AG04450 (cell line): ENCODE measurements at regions not wholly inside any gene's neighbourhood (a gene's known extent, or its start where the extent isn't known, plus 50 kb on each side); places are given as distances from the start of the nearest gene placed in this dataset.
"Not testable (repeated sequence)": the region's sequence is repeated elsewhere in the genome, so short reads cannot be mapped to it uniquely, and the experiment has no call there.

Source experiments
- CTCF ChIA-PET: fragments of 300-600, 350-600 bp; formaldehyde crosslinking; extraction: SDS; loops from one replicate; lab custom pipeline; 2022; ENCODE audit warnings: antibody characterized with exemption, inconsistent platforms; lab: Charles Lee
- POLR2A ChIA-PET: fragments of 350-600 bp; formaldehyde crosslinking; extraction: SDS; loops from one replicate; lab custom pipeline; 2021; ENCODE audit warnings: antibody characterized with exemption, inconsistent platforms; lab: Yijun Ruan, JAX
- DNase-seq: peaks from one replicate; pipeline ENCODE4 v3.0.0-alpha.2; 2011; ENCODE audit warnings: low read depth, low spot score
- H3K27ac ChIP-seq: one replicate; pipeline ENCODE4 v1.5.1; 2012; ENCODE audit warnings: low read depth, low read length, control low read depth
- H3K27me3 ChIP-seq: one replicate; pipeline ENCODE4 v1.6.0; 2012; ENCODE audit warnings: low read length; ENCODE audit not compliant: control insufficient read depth, insufficient read depth
- H3K4me3 ChIP-seq: 2 replicates; pipeline ENCODE4 v1.5.1; 2011; ENCODE audit warnings: mild to moderate bottlenecking, low read depth, low read length, control low read depth
- H3K9me3 ChIP-seq: 2 replicates; pipeline ENCODE4 v1.5.1; 2012; ENCODE audit warnings: low read length; ENCODE audit not compliant: control insufficient read depth, insufficient read depth
- TF ChIP-seq, protein P1 (sequence below): IDR thresholded peaks from 2 replicates; pipeline ENCODE4 v1.5.1; 2011; ENCODE audit warnings: low read depth, low read length, control low read depth, inconsistent platforms

DNA sequence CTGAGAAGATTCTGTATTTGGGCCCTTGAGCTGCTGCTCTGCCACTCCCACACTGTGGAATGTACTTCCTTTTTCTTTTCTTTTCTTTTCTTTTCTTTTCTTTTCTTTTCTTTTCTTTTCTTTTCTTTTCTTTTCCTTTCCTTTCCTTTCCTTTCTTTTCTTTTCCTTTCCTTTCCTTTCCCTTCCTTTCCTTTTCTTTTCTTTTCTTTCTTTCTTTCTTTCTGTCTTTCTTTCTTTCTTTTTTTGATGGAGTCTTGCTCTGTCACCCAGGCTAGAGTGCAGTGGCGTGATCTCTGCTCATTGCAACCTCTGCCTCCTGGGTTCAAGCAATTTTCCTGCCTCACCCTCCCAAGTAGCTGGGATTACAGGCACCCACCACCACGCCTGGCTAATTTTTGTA lies 89.8 kb downstream of the DNAAF6 start:
- H3K4me3 ChIP-seq, POLR2A ChIA-PET, H3K9me3 ChIP-seq, DNase-seq, H3K27me3 ChIP-seq, H3K27ac ChIP-seq, CTCF ChIA-PET: not testable (repeated sequence)

DNA sequence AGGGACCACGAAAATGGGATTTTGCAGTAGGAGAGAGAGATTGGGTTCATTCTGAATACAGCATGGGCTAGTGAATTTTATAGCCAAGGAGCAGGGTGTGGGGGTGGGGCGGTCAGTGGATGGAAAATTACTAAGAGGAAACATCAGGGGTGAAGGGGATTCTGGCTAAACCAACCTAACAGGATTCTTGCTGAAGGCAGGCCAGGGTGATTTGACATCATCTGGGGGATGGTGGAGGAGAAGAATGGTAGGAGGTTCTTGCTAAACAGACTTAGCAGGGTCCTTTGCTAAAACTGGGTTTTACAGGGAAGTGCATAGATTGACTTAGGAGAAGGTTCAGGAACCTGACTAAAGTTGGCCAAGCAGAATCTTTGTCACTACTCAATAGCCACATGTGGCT lies 91.9 kb downstream of the DNAAF6 start:
- no peak overlapping the region for H3K4me3 ChIP-seq
- POLR2A ChIA-PET = no interaction called here
- CTCF ChIA-PET = no interaction called here
- no peak overlapping the region for H3K27ac ChIP-seq
- H3K9me3 ChIP-seq = no peaks in the 10 kb centered on the region
- H3K27me3 ChIP-seq = no peaks in the 10 kb centered on the region
- no peak for DNase-seq
- TF ChIP-seq, protein P1, sequence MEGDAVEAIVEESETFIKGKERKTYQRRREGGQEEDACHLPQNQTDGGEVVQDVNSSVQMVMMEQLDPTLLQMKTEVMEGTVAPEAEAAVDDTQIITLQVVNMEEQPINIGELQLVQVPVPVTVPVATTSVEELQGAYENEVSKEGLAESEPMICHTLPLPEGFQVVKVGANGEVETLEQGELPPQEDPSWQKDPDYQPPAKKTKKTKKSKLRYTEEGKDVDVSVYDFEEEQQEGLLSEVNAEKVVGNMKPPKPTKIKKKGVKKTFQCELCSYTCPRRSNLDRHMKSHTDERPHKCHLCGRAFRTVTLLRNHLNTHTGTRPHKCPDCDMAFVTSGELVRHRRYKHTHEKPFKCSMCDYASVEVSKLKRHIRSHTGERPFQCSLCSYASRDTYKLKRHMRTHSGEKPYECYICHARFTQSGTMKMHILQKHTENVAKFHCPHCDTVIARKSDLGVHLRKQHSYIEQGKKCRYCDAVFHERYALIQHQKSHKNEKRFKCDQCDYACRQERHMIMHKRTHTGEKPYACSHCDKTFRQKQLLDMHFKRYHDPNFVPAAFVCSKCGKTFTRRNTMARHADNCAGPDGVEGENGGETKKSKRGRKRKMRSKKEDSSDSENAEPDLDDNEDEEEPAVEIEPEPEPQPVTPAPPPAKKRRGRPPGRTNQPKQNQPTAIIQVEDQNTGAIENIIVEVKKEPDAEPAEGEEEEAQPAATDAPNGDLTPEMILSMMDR = no peak

DNA sequence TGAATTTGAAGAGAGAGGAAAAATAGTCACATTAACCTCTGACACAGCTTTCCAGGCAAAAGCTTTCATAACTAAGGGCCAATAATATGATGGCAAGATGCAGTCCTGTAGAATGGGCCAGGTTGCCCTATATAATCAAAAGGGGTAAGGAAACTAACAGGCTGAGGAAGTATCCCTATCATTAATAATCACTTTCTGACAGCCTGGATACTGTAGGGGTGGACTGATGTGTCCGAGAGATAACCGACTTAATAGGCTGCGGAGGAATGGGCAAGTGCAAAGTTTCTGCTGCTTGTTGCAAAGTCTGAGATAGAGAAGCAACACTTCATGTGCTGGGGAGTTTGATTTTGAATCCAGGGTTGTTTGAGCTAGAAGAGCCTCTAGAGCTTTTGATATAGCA lies 94.8 kb downstream of the DNAAF6 start:
- H3K27ac ChIP-seq = no peak overlapping the region
- no peaks in the 10 kb centered on the region for H3K9me3 ChIP-seq
- CTCF ChIA-PET = no interaction called here
- TF ChIP-seq, protein P1 = no peak
- POLR2A ChIA-PET = no interaction called here
- DNase-seq = no peak
- no peaks in the 10 kb centered on the region for H3K27me3 ChIP-seq
- H3K4me3 ChIP-seq = no peak overlapping the region

DNA sequence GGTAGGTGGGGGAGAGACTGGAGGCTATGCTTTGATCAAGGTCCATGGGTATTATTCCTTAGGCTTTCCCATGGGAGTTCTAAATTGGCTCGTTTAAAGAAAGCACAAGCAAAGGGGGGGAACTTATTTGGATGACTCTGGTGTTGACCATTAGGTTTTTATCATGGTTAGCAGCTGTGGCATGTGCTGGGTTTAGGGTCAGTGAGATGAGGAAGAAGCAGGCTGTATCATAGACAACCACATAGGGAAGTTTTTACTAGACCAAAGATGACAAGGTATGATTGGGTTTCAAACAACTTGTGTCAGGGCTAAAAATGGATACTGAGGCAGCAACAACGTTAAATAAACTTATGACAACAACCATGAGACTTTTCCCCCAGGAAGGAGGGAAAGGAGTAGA lies 97.7 kb downstream of the DNAAF6 start:
- DNase-seq = no peak
- TF ChIP-seq, protein P1 = no peak
- no peak overlapping the region for H3K27ac ChIP-seq
- no peaks in the 10 kb centered on the region for H3K27me3 ChIP-seq
- no peak overlapping the region for H3K4me3 ChIP-seq
- POLR2A ChIA-PET = no interaction called here
- H3K9me3 ChIP-seq = no peaks in the 10 kb centered on the region
- CTCF ChIA-PET = no interaction called here

DNA sequence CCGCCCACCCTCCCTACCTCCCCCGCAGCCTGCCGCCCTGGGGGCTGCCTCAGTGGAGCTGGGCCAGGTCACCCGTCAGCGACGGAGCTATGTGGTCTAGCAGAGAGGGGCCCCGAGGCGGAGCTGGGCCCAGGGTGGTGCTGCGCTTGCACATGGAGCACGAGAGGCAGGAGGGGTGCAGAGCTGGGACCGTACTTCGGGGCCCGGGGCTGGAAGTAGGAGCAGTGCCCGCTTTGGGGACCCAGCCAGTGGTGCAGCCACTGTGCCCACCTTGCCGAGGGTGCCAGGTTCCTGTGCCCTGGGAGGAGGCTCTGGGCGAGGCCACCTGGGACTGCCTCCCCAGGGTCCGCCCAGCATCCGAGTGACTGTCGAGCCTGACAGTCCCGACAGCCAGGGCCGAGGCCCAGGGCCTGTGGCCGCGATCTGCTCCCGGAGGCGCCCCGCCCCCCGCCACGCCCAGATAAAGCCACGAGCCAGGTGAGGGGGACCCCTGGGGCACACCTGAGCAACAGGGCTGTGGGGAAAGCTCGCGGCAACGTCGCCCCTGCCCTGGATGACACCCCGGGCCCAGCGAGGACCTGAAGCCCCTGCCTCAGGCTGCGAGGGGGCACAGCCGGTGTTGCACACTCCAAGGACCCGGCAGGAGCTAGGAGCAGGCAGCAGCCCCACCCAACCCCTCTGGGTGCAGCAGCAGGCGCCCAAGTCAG lies 117.5 kb downstream of the DNAAF6 start:
- POLR2A ChIA-PET = no interaction called here
- no peak overlapping the region for H3K4me3 ChIP-seq
- TF ChIP-seq, protein P1 = no peak
- CTCF ChIA-PET = no interaction called here
- H3K27ac ChIP-seq = no peak overlapping the region
- no peak for DNase-seq
- no peaks in the 10 kb centered on the region for H3K9me3 ChIP-seq
- no peaks in the 10 kb centered on the region for H3K27me3 ChIP-seq
